NCI-H1092 treated with DMSO at 0.1 percent for 48 hours (cell line): ENCODE measurements at regions not wholly inside any gene's neighbourhood (a gene's known extent, or its start where the extent isn't known, plus 50 kb on each side); places are given as distances from the start of the nearest gene placed in this dataset.
"Not testable (repeated sequence)": the region's sequence is repeated elsewhere in the genome, so short reads cannot be mapped to it uniquely, and the experiment has no call there.

Experiments
- DNase-seq: peaks from one replicate; lab custom pipeline; 2025; lab: John Stamatoyannopoulos, UW

- no peak for DNase-seq
Measured at GRCh38 chr9:29564564-29564963, 1991.3 kb upstream of the C9orf72 start.

GRCh38 chr9:29575219-29575618 is 2001.9 kb upstream of the C9orf72 start:
- DNase-seq, result no peak

- DNase-seq, result no peak
Measured at GRCh38 chr9:29588361-29588760, 2015.1 kb upstream of the C9orf72 start.

GRCh38 chr9:29609282-29609681 is 2036.0 kb upstream of the C9orf72 start:
- no peak for DNase-seq

- no peak for DNase-seq
Measured at GRCh38 chr9:29613773-29614172, 2040.5 kb upstream of the C9orf72 start.

DNA sequence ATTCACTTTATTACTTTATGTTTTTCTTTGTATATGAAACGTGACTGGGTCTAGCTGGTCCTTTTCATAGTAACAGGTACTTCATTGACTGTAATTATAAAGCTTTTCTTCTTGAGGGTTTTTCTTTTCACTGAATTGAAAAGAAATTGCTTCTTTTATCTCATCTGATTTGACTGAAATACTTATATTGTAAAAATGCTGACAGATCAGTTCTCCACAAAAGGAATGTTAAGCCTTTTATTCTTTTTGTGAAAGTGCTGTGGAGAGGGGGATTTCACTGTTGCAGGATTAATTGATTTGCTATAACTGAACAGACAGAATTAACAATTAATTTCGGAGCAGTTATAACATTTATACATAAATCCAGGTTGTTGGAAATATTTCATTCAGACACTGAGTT is 2043.6 kb upstream of the C9orf72 start:
- DNase-seq, result no peak

- no peak for DNase-seq
Measured at GRCh38 chr9:29625292-29625731, 2052.0 kb upstream of the C9orf72 start.

GRCh38 chr9:29625931-29626330 is 2052.7 kb upstream of the C9orf72 start:
- no peak for DNase-seq

DNA sequence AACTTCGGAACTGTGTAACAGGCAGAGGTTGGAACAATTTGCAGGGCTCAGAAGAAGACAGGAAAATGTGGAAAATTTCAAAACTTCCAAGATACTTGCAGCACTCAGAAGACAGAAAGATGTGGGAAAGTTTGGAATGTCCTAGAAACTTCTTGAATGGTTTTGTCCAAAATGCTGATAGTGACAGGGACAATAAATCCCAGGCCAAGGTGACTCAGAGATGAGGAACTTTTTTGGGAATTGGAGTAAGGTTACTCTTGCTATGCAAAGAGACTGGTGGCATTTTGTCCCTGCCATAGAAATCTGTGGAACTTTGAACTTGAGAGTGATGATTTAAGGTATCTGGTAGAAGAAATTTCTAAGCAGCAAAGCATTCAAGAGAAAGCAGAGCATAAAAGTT is 2055.6 kb upstream of the C9orf72 start:
- not testable (repeated sequence) for DNase-seq

DNA sequence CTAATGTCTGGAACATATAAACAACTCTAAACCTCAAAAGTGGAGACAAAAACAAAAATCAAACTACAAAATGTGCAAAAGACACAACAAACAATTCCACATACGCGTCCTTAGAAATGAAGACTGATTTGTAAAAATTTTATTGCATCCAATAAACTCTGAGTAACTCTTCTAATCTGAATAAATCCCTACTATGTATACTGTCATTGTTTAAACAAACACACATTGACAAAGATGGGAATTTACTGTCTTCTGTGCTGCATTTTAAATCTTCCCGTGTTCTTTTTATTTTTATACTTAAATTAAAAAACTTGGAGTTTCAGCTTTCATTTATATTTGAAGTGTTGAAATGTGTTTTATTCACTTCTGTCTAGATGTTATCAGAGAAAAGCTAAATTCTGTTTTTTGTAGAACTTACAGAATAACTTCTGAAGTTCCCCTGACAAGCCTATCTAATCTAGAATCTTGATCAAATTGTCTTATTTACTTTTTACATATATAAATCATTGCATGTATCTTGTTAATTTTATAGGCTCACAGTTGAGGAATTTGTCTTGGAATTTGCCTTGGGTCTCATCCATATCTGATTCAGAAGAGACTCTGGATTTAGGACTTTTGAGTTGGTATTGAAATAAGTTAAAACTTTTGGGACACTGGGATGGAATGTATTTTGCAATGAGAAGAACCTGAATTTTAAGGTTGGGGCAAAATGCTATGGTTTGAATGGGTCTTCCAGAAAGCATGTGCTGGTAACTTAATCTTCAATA is 2064.4 kb upstream of the C9orf72 start:
- DNase-seq, result no peak

DNA sequence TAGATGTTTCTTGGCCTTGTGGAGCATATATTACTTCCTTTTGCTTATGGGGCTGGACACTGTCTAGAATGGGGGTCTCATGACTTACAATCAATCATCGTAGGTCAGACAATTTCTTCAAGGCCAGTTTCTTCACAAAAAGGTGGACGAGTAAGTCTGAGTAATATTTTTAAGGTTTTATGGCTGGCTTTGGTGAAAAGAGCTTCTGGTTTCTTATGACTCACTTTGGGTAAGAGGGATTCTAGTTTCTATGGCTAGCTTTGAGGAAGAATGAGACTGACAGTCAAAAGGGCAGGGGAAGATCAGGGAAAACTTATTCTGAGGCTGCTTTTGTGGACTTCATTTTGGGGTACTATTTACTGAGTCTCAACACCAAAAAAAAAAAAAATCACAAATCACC is 2067.2 kb upstream of the C9orf72 start:
- DNase-seq, result no peak

DNA sequence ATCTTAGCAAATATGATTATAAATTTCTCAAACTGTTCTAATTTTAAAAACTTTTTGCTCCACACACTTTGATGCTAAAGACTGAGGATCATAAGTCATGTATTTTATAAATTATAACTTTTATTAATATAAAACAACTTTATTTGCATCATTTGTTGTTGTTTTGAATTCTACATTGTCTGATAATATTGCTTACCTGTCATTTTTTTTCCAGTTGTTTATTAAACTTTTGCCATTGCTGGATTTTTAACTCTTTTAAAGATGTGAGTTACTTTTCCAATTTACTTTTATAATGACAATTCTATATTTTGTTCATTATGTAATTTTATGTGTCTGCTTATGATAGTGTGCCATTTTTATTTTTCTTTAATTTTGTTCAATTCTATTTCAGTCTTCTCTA is 2071.2 kb upstream of the C9orf72 start:
- DNase-seq, result no peak

- no peak for DNase-seq
Measured at GRCh38 chr9:29647451-29647850, 2074.2 kb upstream of the C9orf72 start.

DNA sequence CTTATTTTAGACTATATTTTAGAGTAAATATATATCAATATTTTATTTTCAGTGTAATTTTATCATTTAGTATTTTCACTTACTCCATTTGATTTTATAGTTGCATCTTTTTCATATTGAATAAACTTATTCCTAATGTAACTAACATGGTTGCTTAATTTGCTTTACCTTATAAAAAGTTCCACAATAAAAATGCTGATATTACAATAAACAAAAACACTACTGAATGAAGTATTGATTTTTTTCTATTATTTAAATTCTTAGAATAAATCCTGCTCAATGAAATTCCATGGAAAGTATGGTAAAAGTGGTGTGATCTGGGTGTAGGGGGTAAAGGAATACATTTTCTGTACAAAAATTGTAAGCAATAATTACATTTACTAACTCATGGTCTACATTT is 2074.9 kb upstream of the C9orf72 start:
- DNase-seq, result no peak

- no peak for DNase-seq
Measured at GRCh38 chr9:29648601-29649000, 2075.3 kb upstream of the C9orf72 start.

DNA sequence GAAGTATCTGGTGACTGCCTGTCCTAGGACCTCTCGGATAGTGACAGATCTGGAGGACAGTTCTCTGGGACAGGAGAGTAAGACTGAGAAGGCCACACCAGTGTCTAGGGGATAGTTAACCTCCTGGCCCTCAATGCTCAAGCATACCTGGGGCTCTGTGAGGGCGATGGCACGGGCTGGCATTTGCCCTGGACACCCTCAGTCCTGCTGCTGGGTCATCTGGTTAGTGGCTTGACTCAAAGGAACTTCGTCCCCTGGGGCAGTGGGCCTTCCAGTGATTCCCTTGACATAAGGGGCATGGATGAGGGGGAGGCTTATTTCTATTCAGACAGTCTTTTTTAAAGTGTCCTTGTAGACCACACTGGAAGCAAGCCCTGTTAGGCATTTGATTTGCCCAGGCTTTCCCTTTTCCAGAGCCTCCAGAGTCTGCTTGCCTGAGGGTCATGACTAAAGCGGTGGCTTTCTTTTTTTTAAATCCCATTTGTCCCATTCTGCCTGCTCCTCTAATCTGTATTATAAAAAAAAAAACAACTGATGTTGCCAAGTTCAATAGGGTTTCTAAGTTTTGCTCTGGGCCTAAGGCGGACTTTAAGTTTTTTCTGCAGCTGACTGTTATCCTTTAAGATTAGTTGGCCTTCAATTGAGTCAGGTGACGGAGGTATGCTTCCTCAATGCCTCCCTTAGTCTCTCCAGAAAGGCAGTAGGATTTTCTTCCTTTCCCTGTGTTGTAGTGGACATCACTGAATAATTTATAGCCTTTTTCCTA is 2083.5 kb upstream of the C9orf72 start:
- DNase-seq, result no peak

GRCh38 chr9:29657821-29658220 is 2084.5 kb upstream of the C9orf72 start:
- DNase-seq, result no peak

DNA sequence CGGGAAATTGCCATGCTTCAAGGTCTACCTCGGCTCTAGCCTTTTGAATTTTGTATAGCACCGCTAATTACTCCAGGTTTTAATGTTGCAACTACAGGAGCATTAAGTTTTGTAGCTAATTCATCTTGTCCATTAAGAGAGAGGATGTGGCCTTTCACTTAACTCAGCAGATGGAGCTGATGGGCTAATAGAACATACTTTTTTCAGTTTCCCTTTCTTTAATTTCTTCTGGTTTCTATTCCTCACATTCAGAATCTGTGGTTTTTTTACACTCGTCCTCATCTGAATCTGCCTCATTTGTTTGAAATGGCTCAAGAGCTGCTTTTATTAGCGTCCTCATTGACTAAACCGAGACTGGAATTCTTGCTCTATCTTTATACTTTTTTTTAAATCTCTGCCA is 2085.7 kb upstream of the C9orf72 start:
- DNase-seq, result no peak

- DNase-seq, result no peak
Measured at GRCh38 chr9:29659736-29660135, 2086.5 kb upstream of the C9orf72 start.

- DNase-seq, result no peak
Measured at GRCh38 chr9:29668732-29669131, 2095.5 kb upstream of the C9orf72 start.

DNA sequence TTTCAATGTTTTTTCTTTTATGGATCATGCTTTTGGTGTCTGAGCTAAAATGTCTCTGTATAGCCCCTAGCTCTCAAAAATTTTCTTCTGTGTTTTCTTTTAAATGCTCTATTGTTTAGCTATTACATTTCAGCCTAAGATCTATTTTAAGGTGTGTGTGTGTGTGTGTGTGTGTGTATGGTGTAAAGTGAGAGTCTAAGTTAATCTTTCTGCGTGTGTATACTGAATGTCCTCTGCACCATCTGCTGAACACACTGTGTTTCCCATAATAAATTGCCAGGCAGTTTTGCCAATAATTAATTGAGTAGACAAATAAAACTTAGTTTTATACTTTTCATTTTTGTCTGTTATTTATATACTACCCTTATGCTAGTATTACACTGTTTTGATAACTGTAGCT is 2096.3 kb upstream of the C9orf72 start:
- DNase-seq, result no peak

- DNase-seq, result no peak
Measured at GRCh38 chr9:29685531-29685930, 2112.2 kb upstream of the C9orf72 start.

- DNase-seq, result no peak
Measured at GRCh38 chr9:29691145-29691544, 2117.9 kb upstream of the C9orf72 start.
